Keratinocyte (primary cell): ENCODE measurements at regions not wholly inside any gene's neighbourhood (a gene's known extent, or its start where the extent isn't known, plus 50 kb on each side); places are given as distances from the start of the nearest gene placed in this dataset.

ENCODE experiments used
- CTCF ChIP-seq, 3 experiments: IDR thresholded peaks in 1 of 3; conservative IDR thresholded peaks in 1 of 3; optimal IDR thresholded peaks in 1 of 3; 2 replicates in 2 of 3; 3 replicates in 1 of 3; pipeline versions ENCODE3 to v1.5.1; 2011; ENCODE audit warnings: low read length in 3 of 3, mild to moderate bottlenecking in 3 of 3, moderate library complexity in 2 of 3, control low read depth in 1 of 3, inconsistent platforms in 1 of 3; ENCODE audit not compliant: insufficient read depth in 2 of 3; ENCODE audit errors: extremely low read depth in 1 of 3
- EZH2 ChIP-seq: IDR thresholded peaks from one replicate; pipeline ENCODE4 v1.6.1; 2012; ENCODE audit warnings: inconsistent platforms, mild to moderate bottlenecking, low read length, moderate library complexity

- TF ChIP-seq EZH2: no peak
- no peak for TF ChIP-seq CTCF (optimal IDR thresholded peaks at IDR 0.05 in 1 of 3, IDR thresholded peaks at IDR 0.05 in 1 of 3, conservative IDR thresholded peaks at IDR 0.05 in 1 of 3; ENCODE audit: extremely low read depth in 1 of 3, insufficient read depth in 2 of 3, low read length in 3 of 3)
These were observed 1591.6 kb upstream of the MIR17HG start for GRCh38 chr13:89755729-89756492.
